K562 (cell line): ENCODE measurements at regions not wholly inside any gene's neighbourhood (a gene's known extent, or its start where the extent isn't known, plus 50 kb on each side); places are given as distances from the start of the nearest gene placed in this dataset.

Source experiments
- ATAC-seq: fragments of 200-7000 bp; cut with Tn5 transposase; 3 replicates; pipeline ENCODE4 v1.9.1; 2020; ENCODE audit warnings: moderate library complexity
- BruUV-seq: library from RNA; stranded (reverse); fragments of 400-500 nt; replicated peaks from 2 replicates; lab custom pipeline; 2021; lab: Mats Ljungman, UMichigan
- CTCF ChIA-PET: fragments of 300-600 bp; formaldehyde crosslinking; extraction: SDS; loops from one replicate; lab custom pipeline; 2021; ENCODE audit warnings: low intra/inter-chr PET ratio; lab: Yijun Ruan, JAX
- POLR2A ChIA-PET: fragments of 300-600, 350-650 bp; sonication (Branson Sonifier 250); formaldehyde crosslinking; extraction: SDS; loops from one replicate; lab custom pipeline; 2021; ENCODE audit warnings: antibody characterized with exemption, inconsistent platforms; lab: Yijun Ruan, JAX
- DNase-seq, 4 experiments: peaks; one replicate each; pipeline versions ENCODE4 v3.0.0 to v3.0.0-alpha.2; 2011 to 2018; ENCODE audit warnings: low spot score in 3 of 4, mixed read lengths in 3 of 4; ENCODE audit errors: extremely low read depth in 1 of 4
- FAIRE-seq: peaks from 2 replicates; lab custom pipeline; 2011; peaks lifted over from hg19 to GRCh38; lab: Jason Lieb, UNC
- H2AFZ ChIP-seq: 2 replicates; pipeline ENCODE4 v1.6.0; 2011; ENCODE audit warnings: low read depth, low read length, control low read depth, inconsistent platforms
- H3K27ac ChIP-seq: fragments of 200-600 bp; 3 replicates; pipeline ENCODE4 v1.8.0; 2011; ENCODE audit warnings: low read depth, mild to moderate bottlenecking, control low read depth, inconsistent platforms, low read length, moderate library complexity, mixed read lengths; ENCODE audit errors: extremely low read depth
- H3K27me3 ChIP-seq, 2 experiments: fragments of 300-600 bp in 1 of 2; 2 replicates in 1 of 2; 3 replicates in 1 of 2; pipeline versions ENCODE4 v1.6.0 to v1.8.0; 2011; ENCODE audit warnings: inconsistent platforms in 2 of 2, low read length in 2 of 2, mild to moderate bottlenecking in 1 of 2, mixed read lengths in 1 of 2, moderate library complexity in 1 of 2; ENCODE audit not compliant: control insufficient read depth in 2 of 2, insufficient read depth in 2 of 2
- H3K36me3 ChIP-seq: fragments of 300-600 bp; 3 replicates; pipeline ENCODE4 v1.8.0; 2011; ENCODE audit warnings: mild to moderate bottlenecking, low read length, inconsistent platforms; ENCODE audit not compliant: control insufficient read depth, insufficient read depth
- H3K4me1 ChIP-seq, 2 experiments: fragments of 200-600 bp in 1 of 2; replicated peaks in 1 of 2; 2 replicates in 1 of 2; 3 replicates in 1 of 2; pipeline versions ENCODE4 v1.5.1 to v1.8.0; 2011; ENCODE audit warnings: inconsistent platforms in 2 of 2, low read length in 2 of 2, mild to moderate bottlenecking in 1 of 2, mixed read lengths in 1 of 2, moderate library complexity in 1 of 2; ENCODE audit not compliant: control insufficient read depth in 2 of 2, insufficient read depth in 2 of 2
- H3K4me2 ChIP-seq: 2 replicates; pipeline ENCODE4 v1.6.1; 2011; ENCODE audit warnings: low read length, control low read depth, inconsistent platforms, mixed read lengths; ENCODE audit not compliant: insufficient read depth
- H3K4me3 ChIP-seq: fragments of 200-600 bp; sonication (generic), shearing (Covaris generic); 2 replicates; pipeline ENCODE4 v1.5.1; 2016; ENCODE audit warnings: control low read depth, inconsistent platforms
- H3K79me2 ChIP-seq: fragments of 200-600 bp; 3 replicates; pipeline ENCODE4 v1.8.0; 2011; ENCODE audit warnings: low read length, inconsistent platforms; ENCODE audit not compliant: control insufficient read depth, insufficient read depth
- H3K9ac ChIP-seq, 2 experiments: 2 replicates each; pipeline versions ENCODE4 v1.6.0 to v1.6.1; 2011; ENCODE audit warnings: low read depth in 2 of 2, low read length in 2 of 2, control low read depth in 1 of 2, inconsistent platforms in 1 of 2, mild to moderate bottlenecking in 1 of 2, mixed read lengths in 1 of 2; ENCODE audit not compliant: insufficient read depth in 1 of 2
- H3K9me1 ChIP-seq: one replicate; pipeline ENCODE4 v1.6.0; 2011; ENCODE audit warnings: inconsistent platforms, mild to moderate bottlenecking, low read length, moderate library complexity; ENCODE audit not compliant: control insufficient read depth, insufficient read depth
- H3K9me3 ChIP-seq: replicated peaks from 2 replicates; pipeline ENCODE4 v1.5.1; 2011; ENCODE audit warnings: low read depth, low read length, inconsistent platforms; ENCODE audit not compliant: control insufficient read depth, insufficient read depth
- H4K20me1 ChIP-seq: replicated peaks from 2 replicates; pipeline ENCODE4 v1.6.1; 2011; ENCODE audit warnings: low read length, inconsistent platforms, mixed read lengths; ENCODE audit not compliant: control insufficient read depth, insufficient read depth
- TAF15 ChIP-seq: fragments of 200-400 bp; formaldehyde crosslinking; IDR thresholded peaks from 2 replicates; pipeline ENCODE4 v1.6.1; 2017; ENCODE audit warnings: mild to moderate bottlenecking, low read depth, low read length, moderate library complexity
- WGBS: fragments of 100-300 bp; shearing (Covaris generic); methylation state at CpG from one replicate; pipeline ENCODE4 v1.1.6; 2016; ENCODE audit warnings: low coverage, mixed read lengths; ENCODE audit not compliant: insufficient coverage; ENCODE audit errors: missing lambda C conversion rate; 5-methylcytosine and 5-hydroxymethylcytosine counted together
- in situ Hi-C: fragments of 300-500 bp; cut with MboI; formaldehyde crosslinking; loops from 4 replicates; pipeline ENCODE4 v1.15.0; 2018; ENCODE audit warnings: inconsistent platforms, mixed read lengths
- intact Hi-C: fragments of 100-400 bp; cut with micrococcal nuclease; formaldehyde crosslinking; loops from 2 replicates; pipeline ENCODE4 v1.14.2; 2022
- TF ChIP-seq, protein P1 (sequence below): fragments of 450-650 bp; formaldehyde crosslinking; IDR thresholded peaks from 2 replicates; pipeline ENCODE4 v1.4.0; 2020; ENCODE audit warnings: mild to moderate bottlenecking, mixed read lengths

DNA sequence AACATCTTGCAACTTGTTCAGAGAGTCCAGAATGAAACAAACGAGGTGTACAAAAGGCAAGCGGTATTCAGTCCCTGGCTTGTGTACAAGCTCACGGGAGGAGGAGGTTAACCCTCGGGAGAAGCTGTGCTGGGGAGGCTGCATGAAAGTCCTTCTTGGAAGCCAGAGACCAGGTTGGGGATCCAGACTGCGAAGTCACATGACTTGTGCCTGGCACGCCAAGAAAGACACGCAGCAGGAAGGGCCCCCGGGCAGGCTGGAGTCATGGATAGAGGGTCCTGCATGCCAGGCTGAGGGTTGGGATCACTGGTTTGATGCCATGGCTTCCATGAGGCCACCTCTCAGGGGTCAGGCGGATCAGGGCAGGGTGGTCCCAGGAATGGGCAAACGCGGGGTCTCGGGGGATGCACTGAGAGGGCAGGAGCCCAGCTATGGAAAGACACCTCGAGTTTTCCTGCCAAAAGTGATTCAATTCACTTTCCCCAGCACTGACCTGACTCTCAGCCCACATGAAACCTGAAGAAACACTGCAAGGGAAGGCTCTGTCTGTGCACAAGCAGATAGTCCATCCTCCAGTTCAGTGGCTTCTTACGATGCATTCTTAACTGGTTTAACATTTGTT is 79.4 kb downstream of the DLL1 start:
- no peaks in the 10 kb centered on the region for H3K79me2 ChIP-seq
- DNase-seq (no peak), ATAC-seq (no peak), FAIRE-seq (no peak)
- no peaks in the 10 kb centered on the region for H3K9me1 ChIP-seq
- peaks cover 32 to 58% of the 10 kb centered on the region in 2 experiments; a peak in 4 of 5 replicates for H3K27me3 ChIP-seq
- no peak overlapping the region for H3K4me3 ChIP-seq
- POLR2A ChIA-PET: no interaction called here
- intact Hi-C loops: no loop called here
- BruUV-seq: no TSS peak
- H4K20me1 ChIP-seq: no peaks in the 10 kb centered on the region
- H3K4me2 ChIP-seq: no peak overlapping the region
- in situ Hi-C loops: no loop called here
- H3K9me3 ChIP-seq: no peaks in the 10 kb centered on the region
- H2AFZ ChIP-seq: no peak overlapping the region
- H3K27ac ChIP-seq: no peak overlapping the region
- no peak overlapping the region for H3K9ac ChIP-seq
- no peaks in the 10 kb centered on the region for H3K36me3 ChIP-seq
- WGBS: under 1% methylated on average over 14 of the region's 14 CpGs
- TF ChIP-seq TAF15: no peak
- TF ChIP-seq, protein P1, sequence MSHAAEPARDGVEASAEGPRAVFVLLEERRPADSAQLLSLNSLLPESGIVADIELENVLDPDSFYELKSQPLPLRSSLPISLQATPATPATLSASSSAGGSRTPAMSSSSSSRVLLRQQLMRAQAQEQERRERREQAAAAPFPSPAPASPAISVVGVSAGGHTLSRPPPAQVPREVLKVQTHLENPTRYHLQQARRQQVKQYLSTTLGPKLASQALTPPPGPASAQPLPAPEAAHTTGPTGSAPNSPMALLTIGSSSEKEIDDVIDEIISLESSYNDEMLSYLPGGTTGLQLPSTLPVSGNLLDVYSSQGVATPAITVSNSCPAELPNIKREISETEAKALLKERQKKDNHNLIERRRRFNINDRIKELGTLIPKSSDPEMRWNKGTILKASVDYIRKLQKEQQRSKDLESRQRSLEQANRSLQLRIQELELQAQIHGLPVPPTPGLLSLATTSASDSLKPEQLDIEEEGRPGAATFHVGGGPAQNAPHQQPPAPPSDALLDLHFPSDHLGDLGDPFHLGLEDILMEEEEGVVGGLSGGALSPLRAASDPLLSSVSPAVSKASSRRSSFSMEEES (CRISPR knock-in tag): peak; percentile 57
- H3K4me1 ChIP-seq: no peaks in the 10 kb centered on the region
- CTCF ChIA-PET: no interaction called here
